GM12878 (cell line): ENCODE measurements at regions not wholly inside any gene's neighbourhood (a gene's known extent, or its start where the extent isn't known, plus 50 kb on each side); places are given as distances from the start of the nearest gene placed in this dataset.
"Not testable (repeated sequence)": the region's sequence is repeated elsewhere in the genome, so short reads cannot be mapped to it uniquely, and the experiment has no call there.

Source experiments
- ATAC-seq: fragments of 200-7000 bp; cut with Tn5 transposase; 3 replicates; pipeline ENCODE4 v1.9.1; 2020; ENCODE audit warnings: mild to moderate bottlenecking, moderate library complexity
- BruUV-seq: library from RNA; stranded (reverse); fragments of 400-500 nt; replicated peaks from 2 replicates; lab custom pipeline; 2021; lab: Mats Ljungman, UMichigan
- CTCF ChIA-PET: fragments of 300-600 bp; sonication (Branson Sonifier 250); formaldehyde crosslinking; extraction: SDS; loops from one replicate; lab custom pipeline; 2021; ENCODE audit warnings: inconsistent platforms; lab: Yijun Ruan, JAX
- POLR2A ChIA-PET: fragments of 350-600 bp; formaldehyde crosslinking; extraction: SDS; loops from one replicate; lab custom pipeline; 2021; ENCODE audit warnings: inconsistent platforms; lab: Charles Lee
- RAD21 ChIA-PET: fragments of 300-600 bp; sonication (Branson Sonifier 250); formaldehyde crosslinking; loops from one replicate; lab custom pipeline; 2023; ENCODE audit warnings: antibody characterized with exemption; ENCODE audit not compliant: unreplicated experiment; lab: Charles Lee
- SMC1A ChIA-PET: fragments of 300-600 bp; sonication (Branson Sonifier 250); formaldehyde crosslinking; loops from one replicate; lab custom pipeline; 2023; ENCODE audit not compliant: unreplicated experiment, uncharacterized antibody; lab: Charles Lee
- DNase-seq: peaks from one replicate; pipeline ENCODE4 v3.0.0-alpha.2; 2011; ENCODE audit warnings: low read depth, low spot score
- FAIRE-seq: peaks from 3 replicates; lab custom pipeline; 2011; peaks lifted over from hg19 to GRCh38; lab: Jason Lieb, UNC
- H2AFZ ChIP-seq: 2 replicates; pipeline ENCODE4 v1.6.0; 2011; ENCODE audit warnings: low read depth, low read length, control low read depth; ENCODE audit not compliant: control insufficient read depth
- H3K27ac ChIP-seq: 2 replicates; pipeline ENCODE4 v1.5.1; 2011; ENCODE audit warnings: control low read depth; ENCODE audit not compliant: control insufficient read depth, insufficient read depth
- H3K27me3 ChIP-seq, 2 experiments: replicated peaks in 1 of 2; 2 replicates each; pipeline versions ENCODE4 v1.6.0 to v1.6.1; 2011; ENCODE audit warnings: low read length in 1 of 2; ENCODE audit not compliant: control insufficient read depth in 2 of 2, insufficient read depth in 2 of 2
- H3K36me3 ChIP-seq, 2 experiments: 2 replicates each; pipeline ENCODE4 v1.5.1; 2011; ENCODE audit warnings: low read length in 1 of 2; ENCODE audit not compliant: control insufficient read depth in 2 of 2, insufficient read depth in 2 of 2
- H3K4me1 ChIP-seq: 2 replicates; pipeline ENCODE4 v1.6.1; 2011; ENCODE audit warnings: mild to moderate bottlenecking, low read length, moderate library complexity, mixed read lengths; ENCODE audit not compliant: control insufficient read depth, insufficient read depth
- H3K4me2 ChIP-seq: 2 replicates; pipeline ENCODE4 v1.6.0; 2011; ENCODE audit warnings: control low read depth; ENCODE audit not compliant: control insufficient read depth, insufficient read depth
- H3K4me3 ChIP-seq: fragments of 200-600 bp; sonication (generic); 2 replicates; pipeline ENCODE4 v1.5.1; 2016
- H3K79me2 ChIP-seq: 2 replicates; pipeline ENCODE4 v1.6.0; 2011; ENCODE audit warnings: low read length; ENCODE audit not compliant: control insufficient read depth, insufficient read depth
- H3K9ac ChIP-seq: 2 replicates; pipeline ENCODE4 v1.8.0; 2011; ENCODE audit warnings: low read length, control low read depth, mixed read lengths; ENCODE audit not compliant: control insufficient read depth, insufficient read depth
- H3K9me3 ChIP-seq: replicated peaks from 3 replicates; pipeline ENCODE4 v1.5.1; 2011; ENCODE audit warnings: mild to moderate bottlenecking, low read length; ENCODE audit not compliant: control insufficient read depth, insufficient read depth
- H4K20me1 ChIP-seq: 2 replicates; pipeline ENCODE4 v1.6.0; 2011; ENCODE audit not compliant: control insufficient read depth, insufficient read depth
- BMI1 ChIP-seq: fragments of 450-650 bp; IDR thresholded peaks from 2 replicates; pipeline ENCODE4 v1.6.1; 2016; ENCODE audit warnings: mild to moderate bottlenecking, moderate library complexity, borderline replicate concordance
- FOXM1 ChIP-seq: IDR thresholded peaks from 2 replicates; pipeline ENCODE4 v1.6.1; 2012; ENCODE audit warnings: low read depth, mild to moderate bottlenecking, inconsistent platforms, low read length, moderate library complexity
- POLR2A ChIP-seq: IDR thresholded peaks from 2 replicates; pipeline ENCODE4 v1.6.1; 2011; ENCODE audit warnings: low read depth, mild to moderate bottlenecking, low read length
- RAD51 ChIP-seq: fragments of 450-650 bp; IDR thresholded peaks from 2 replicates; pipeline ENCODE4 v1.6.1; 2016; ENCODE audit warnings: moderate library complexity, mild to moderate bottlenecking, inconsistent platforms
- SMAD5 ChIP-seq: IDR thresholded peaks from 2 replicates; pipeline ENCODE4 v1.6.1; 2016; ENCODE audit warnings: antibody characterized with exemption, low read depth
- WRNIP1 ChIP-seq: IDR thresholded peaks from 2 replicates; pipeline ENCODE4 v1.6.1; 2011; ENCODE audit warnings: low read depth, low read length, improper control_type of control experiment, borderline replicate concordance
- ZBED1 ChIP-seq: IDR thresholded peaks from 2 replicates; pipeline ENCODE4 v1.6.1; 2016; ENCODE audit warnings: borderline replicate concordance
- ZNF622 ChIP-seq: fragments of 450-650 bp; IDR thresholded peaks from 2 replicates; pipeline ENCODE4 v1.6.1; 2017; ENCODE audit warnings: mild to moderate bottlenecking, inconsistent platforms
- WGBS: methylation state at CpG from one replicate; pipeline ENCODE4 v1.1.6; 2016; ENCODE audit warnings: low lambda C conversion rate; ENCODE audit not compliant: insufficient replicate concordance, insufficient coverage; ENCODE audit errors: missing lambda C conversion rate; 5-methylcytosine and 5-hydroxymethylcytosine counted together
- in situ Hi-C: fragments of 300-500 bp; cut with MboI; formaldehyde crosslinking; loops from 9 replicates; pipeline ENCODE4 v1.14.3; 2018; ENCODE audit warnings: mixed read lengths
- intact Hi-C: fragments of 100-400 bp; cut with micrococcal nuclease; formaldehyde crosslinking; loops from one replicate; pipeline ENCODE4 v1.14.2; 2022; ENCODE audit not compliant: unreplicated experiment
- TF ChIP-seq, protein P1 (sequence below): fragments of 450-650 bp; IDR thresholded peaks from 2 replicates; pipeline ENCODE4 v1.6.1; 2014; ENCODE audit warnings: mild to moderate bottlenecking
- TF ChIP-seq, protein P2 (sequence below): fragments of 450-650 bp; IDR thresholded peaks from 2 replicates; pipeline ENCODE4 v1.6.1; 2017; ENCODE audit warnings: antibody characterized with exemption, mild to moderate bottlenecking, moderate library complexity
- TF ChIP-seq, protein P3 (sequence below): fragments of 450-650 bp; IDR thresholded peaks from 2 replicates; pipeline ENCODE4 v1.6.1; 2017; ENCODE audit warnings: mild to moderate bottlenecking, moderate library complexity

DNA sequence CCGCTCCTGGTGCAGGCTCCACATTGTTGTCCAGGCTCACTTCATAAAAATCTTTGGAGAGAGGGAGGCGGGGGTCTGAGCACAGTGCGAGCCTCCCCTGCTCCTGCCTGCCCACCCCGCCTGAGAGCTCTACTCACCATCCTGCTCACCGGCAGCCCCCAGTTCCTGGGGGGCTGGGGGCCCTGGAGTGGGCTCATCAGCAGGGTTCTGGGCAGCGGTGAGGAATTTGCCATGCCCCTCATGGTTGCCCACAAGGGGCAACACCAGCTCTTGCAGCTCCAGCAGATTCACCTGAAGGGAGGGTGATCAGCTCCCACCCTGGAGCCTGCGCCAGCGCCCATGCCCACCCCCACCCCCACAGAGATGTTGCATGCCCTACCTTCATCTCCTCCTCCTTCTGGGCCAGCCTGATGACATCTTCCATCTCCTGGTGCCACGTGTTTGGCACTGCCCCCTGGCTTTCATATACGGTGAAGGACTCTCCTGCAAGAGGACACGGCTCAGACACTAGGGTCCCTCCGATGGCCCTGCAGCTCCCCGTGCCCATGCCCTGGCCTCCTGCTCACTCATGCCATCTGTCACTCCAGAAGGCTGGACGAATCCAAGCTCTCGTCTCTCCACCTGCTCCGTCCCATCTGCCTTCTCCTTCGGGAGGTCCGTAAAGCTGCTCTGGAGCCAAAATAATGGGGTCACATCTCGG, 162.1 kb downstream of the TBC1D2B start:
- TF ChIP-seq, protein P1, sequence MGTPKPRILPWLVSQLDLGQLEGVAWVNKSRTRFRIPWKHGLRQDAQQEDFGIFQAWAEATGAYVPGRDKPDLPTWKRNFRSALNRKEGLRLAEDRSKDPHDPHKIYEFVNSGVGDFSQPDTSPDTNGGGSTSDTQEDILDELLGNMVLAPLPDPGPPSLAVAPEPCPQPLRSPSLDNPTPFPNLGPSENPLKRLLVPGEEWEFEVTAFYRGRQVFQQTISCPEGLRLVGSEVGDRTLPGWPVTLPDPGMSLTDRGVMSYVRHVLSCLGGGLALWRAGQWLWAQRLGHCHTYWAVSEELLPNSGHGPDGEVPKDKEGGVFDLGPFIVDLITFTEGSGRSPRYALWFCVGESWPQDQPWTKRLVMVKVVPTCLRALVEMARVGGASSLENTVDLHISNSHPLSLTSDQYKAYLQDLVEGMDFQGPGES, result no peak
- TF ChIP-seq, protein P2, sequence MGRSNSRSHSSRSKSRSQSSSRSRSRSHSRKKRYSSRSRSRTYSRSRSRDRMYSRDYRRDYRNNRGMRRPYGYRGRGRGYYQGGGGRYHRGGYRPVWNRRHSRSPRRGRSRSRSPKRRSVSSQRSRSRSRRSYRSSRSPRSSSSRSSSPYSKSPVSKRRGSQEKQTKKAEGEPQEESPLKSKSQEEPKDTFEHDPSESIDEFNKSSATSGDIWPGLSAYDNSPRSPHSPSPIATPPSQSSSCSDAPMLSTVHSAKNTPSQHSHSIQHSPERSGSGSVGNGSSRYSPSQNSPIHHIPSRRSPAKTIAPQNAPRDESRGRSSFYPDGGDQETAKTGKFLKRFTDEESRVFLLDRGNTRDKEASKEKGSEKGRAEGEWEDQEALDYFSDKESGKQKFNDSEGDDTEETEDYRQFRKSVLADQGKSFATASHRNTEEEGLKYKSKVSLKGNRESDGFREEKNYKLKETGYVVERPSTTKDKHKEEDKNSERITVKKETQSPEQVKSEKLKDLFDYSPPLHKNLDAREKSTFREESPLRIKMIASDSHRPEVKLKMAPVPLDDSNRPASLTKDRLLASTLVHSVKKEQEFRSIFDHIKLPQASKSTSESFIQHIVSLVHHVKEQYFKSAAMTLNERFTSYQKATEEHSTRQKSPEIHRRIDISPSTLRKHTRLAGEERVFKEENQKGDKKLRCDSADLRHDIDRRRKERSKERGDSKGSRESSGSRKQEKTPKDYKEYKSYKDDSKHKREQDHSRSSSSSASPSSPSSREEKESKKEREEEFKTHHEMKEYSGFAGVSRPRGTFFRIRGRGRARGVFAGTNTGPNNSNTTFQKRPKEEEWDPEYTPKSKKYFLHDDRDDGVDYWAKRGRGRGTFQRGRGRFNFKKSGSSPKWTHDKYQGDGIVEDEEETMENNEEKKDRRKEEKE, result no peak
- no peak for TF ChIP-seq FOXM1
- TF ChIP-seq WRNIP1, result no peak
- TF ChIP-seq BMI1, result no peak
- no peak for TF ChIP-seq RAD51
- no peak for TF ChIP-seq ZBED1
- TF ChIP-seq, protein P3, sequence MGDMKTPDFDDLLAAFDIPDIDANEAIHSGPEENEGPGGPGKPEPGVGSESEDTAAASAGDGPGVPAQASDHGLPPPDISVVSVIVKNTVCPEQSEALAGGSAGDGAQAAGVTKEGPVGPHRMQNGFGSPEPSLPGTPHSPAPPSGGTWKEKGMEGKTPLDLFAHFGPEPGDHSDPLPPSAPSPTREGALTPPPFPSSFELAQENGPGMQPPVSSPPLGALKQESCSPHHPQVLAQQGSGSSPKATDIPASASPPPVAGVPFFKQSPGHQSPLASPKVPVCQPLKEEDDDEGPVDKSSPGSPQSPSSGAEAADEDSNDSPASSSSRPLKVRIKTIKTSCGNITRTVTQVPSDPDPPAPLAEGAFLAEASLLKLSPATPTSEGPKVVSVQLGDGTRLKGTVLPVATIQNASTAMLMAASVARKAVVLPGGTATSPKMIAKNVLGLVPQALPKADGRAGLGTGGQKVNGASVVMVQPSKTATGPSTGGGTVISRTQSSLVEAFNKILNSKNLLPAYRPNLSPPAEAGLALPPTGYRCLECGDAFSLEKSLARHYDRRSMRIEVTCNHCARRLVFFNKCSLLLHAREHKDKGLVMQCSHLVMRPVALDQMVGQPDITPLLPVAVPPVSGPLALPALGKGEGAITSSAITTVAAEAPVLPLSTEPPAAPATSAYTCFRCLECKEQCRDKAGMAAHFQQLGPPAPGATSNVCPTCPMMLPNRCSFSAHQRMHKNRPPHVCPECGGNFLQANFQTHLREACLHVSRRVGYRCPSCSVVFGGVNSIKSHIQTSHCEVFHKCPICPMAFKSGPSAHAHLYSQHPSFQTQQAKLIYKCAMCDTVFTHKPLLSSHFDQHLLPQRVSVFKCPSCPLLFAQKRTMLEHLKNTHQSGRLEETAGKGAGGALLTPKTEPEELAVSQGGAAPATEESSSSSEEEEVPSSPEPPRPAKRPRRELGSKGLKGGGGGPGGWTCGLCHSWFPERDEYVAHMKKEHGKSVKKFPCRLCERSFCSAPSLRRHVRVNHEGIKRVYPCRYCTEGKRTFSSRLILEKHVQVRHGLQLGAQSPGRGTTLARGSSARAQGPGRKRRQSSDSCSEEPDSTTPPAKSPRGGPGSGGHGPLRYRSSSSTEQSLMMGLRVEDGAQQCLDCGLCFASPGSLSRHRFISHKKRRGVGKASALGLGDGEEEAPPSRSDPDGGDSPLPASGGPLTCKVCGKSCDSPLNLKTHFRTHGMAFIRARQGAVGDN, result no peak
- no peak for TF ChIP-seq ZNF622
- no peak for TF ChIP-seq POLR2A
- TF ChIP-seq SMAD5, result no peak
- ChIA-PET RAD21 (no interaction called here), SMC1A (no interaction called here), POLR2A (no interaction called here), CTCF (no interaction called here)
- no peak for DNase-seq
- WGBS, result 26% methylated on average over 17 of the region's 19 CpGs
- H3K27ac ChIP-seq, result no peak overlapping the region
- no peak overlapping the region for H2AFZ ChIP-seq
- no peaks in the 10 kb centered on the region for H3K36me3 ChIP-seq
- intact Hi-C loops (no loop called here), in situ Hi-C loops (no loop called here)
- H3K27me3 ChIP-seq, result no peaks in the 10 kb centered on the region
- H3K79me2 ChIP-seq, result no peaks in the 10 kb centered on the region
- H3K4me3 ChIP-seq, result no peak overlapping the region
- FAIRE-seq, result no peak
- no TSS peak for BruUV-seq
- no peaks in the 10 kb centered on the region for H3K4me1 ChIP-seq
- no peaks in the 10 kb centered on the region for H4K20me1 ChIP-seq
- ATAC-seq, result no peak
- H3K9ac ChIP-seq, result no peak overlapping the region
- H3K4me2 ChIP-seq, result no peak overlapping the region
- no peaks in the 10 kb centered on the region for H3K9me3 ChIP-seq

DNA sequence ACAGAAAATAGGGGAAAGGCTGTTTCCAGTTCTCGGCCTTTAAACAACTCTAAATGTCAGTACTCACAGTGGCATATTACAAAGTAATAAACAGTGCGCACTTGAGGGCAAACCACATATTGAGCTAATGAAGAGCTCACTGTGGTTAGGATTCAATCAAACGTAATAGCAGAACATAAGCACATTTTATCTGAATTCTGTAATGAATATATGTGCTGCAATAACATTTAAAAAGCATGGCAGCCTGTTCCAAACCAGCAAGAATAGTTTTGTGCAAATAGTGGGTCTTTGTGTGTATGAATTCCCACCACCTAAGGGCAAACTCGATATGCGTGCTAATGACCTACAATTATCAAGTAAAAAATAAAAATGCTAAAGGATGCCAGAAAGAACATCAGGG, 163.0 kb downstream of the TBC1D2B start:
- WGBS, result 58% methylated on average over 5 of the region's 5 CpGs
- H3K27ac ChIP-seq, FAIRE-seq, H3K4me3 ChIP-seq, H3K36me3 ChIP-seq, H4K20me1 ChIP-seq, H3K4me2 ChIP-seq, ATAC-seq, H3K27me3 ChIP-seq, intact Hi-C loops, H2AFZ ChIP-seq, H3K4me1 ChIP-seq, BruUV-seq, RAD21 ChIA-PET, in situ Hi-C loops, POLR2A ChIA-PET, H3K79me2 ChIP-seq, CTCF ChIA-PET, DNase-seq, H3K9me3 ChIP-seq, H3K9ac ChIP-seq, SMC1A ChIA-PET: not testable (repeated sequence)
